ENCODE measurements at regions not wholly inside any gene's neighbourhood (a gene's known extent, or its start where the extent isn't known, plus 50 kb on each side); places are given as distances from the start of the nearest gene placed in this dataset.

DNA sequence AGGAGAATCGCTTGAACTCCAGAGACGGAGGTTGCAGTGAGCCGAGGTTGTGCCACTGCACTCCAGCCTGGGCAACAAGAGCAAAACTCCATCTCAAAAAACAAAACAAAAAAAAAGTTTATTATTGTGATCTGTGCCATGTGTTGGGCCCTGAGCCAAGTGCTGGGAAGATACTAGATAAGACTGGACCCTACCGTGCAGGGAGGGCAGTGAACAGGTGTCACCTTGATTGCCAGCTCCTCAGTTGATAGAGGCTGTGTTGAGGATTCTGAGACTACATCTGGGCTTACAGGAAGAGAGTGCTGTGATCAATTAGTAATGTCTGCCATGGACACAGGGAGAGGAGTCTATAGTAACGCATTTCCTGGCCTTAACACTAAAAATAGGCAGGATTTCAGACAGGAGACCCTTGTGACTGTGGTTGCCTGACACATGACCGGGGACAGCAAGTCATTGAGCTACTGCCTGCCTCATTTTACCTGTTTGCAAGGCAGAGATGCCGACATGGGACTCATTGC, 201.5 kb downstream of the C9orf50 start:
- Histone ChIP-seq H3K36me3 (ENCODE audit: control insufficient read depth in 2 of 4, insufficient read depth in 4 of 4, low read length in 3 of 4) (no peaks in the 10 kb centered on the region), H3K4me3 (ENCODE audit: extremely low read depth in 1 of 4, insufficient read depth in 2 of 4, low read depth in 3 of 4, low read length in 4 of 4) (no peak overlapping the region), H2AK5ac (ENCODE audit: low read depth, low read length) (no peak overlapping the region), H2AFZ (ENCODE audit: low read length) (no peak overlapping the region), H3K4ac (replicated peaks; ENCODE audit: insufficient read length, low read depth, low read length) (no peak overlapping the region), H3K4me2 (ENCODE audit: insufficient read depth in 1 of 2, low read depth in 2 of 2, low read length in 2 of 2) (no peak overlapping the region), H3K27ac (ENCODE audit: low read depth, low read length) (no peak overlapping the region), H3K4me1 (replicated peaks in 1 of 4; ENCODE audit: control insufficient read depth in 3 of 4, insufficient read depth in 4 of 4, low read length in 3 of 4) (peaks cover 0 to 13% (median 9%) of the 10 kb centered on the region in 4 experiments; a peak in 6 of 7 replicates), H2BK120ac (replicated peaks; ENCODE audit: low read depth, low read length) (no peak overlapping the region), H4K5ac (ENCODE audit: insufficient read length, low read depth, low read length) (no peak overlapping the region), H3K23me2 (ENCODE audit: low read depth, low read length) (no peaks in the 10 kb centered on the region; the same call in 1 of the 2 replicates), H3K79me2 (ENCODE audit: control insufficient read depth in 1 of 2, insufficient read depth in 2 of 2, low read length in 2 of 2) (no peaks in the 10 kb centered on the region), H4K91ac (replicated peaks; ENCODE audit: insufficient read length, low read length) (no peak overlapping the region), H3K14ac (ENCODE audit: insufficient read length) (no peak overlapping the region), H3K18ac (ENCODE audit: extremely low read depth, low read length) (no peak overlapping the region), H3K27me3 (replicated peaks in 1 of 4; ENCODE audit: control insufficient read depth in 3 of 4, extremely low read depth in 1 of 4, insufficient read depth in 3 of 4, low read length in 3 of 4) (peaks cover 0 to 6% (median 0%) of the 10 kb centered on the region in 4 experiments; a peak in 2 of 7 replicates), H2BK15ac (ENCODE audit: low read length) (no peak overlapping the region), H2BK12ac (ENCODE audit: low read depth, low read length) (no peak overlapping the region), H4K20me1 (replicated peaks in 1 of 2; ENCODE audit: control insufficient read depth in 1 of 2, insufficient read depth in 2 of 2, low read length in 2 of 2) (no peaks in the 10 kb centered on the region), H2BK5ac (ENCODE audit: low read depth, low read length) (no peak overlapping the region), H4K8ac (ENCODE audit: extremely low read depth, insufficient read depth, low read length) (no peak overlapping the region), H3K79me1 (ENCODE audit: low read depth, low read length) (no peaks in the 10 kb centered on the region), H2BK20ac (ENCODE audit: low read length) (no peak overlapping the region), H3K23ac (ENCODE audit: insufficient read length) (no peak overlapping the region), H3K56ac (replicated peaks; ENCODE audit: insufficient read length, low read depth, low read length) (no peak overlapping the region), H3K9me3 (ENCODE audit: insufficient read depth in 2 of 2, low read depth in 1 of 2, low read length in 1 of 2) (no peaks in the 10 kb centered on the region), H3K9ac (replicated peaks in 1 of 4; ENCODE audit: extremely low read depth in 1 of 4, low read depth in 3 of 4, low read length in 3 of 4) (no peak overlapping the region)
- FAIRE-seq (no peak), DNase-seq (ENCODE audit: low read depth in 1 of 2, low spot score in 2 of 2) (no peak)
- POLR2A ChIA-PET (ENCODE audit: partially characterized antibody) = interaction anchor here (0.7 to 1.4 kb wide), 3 partner anchors 8 to 85 kb away, joined by 3 to 4 read pairs (median 3); no protein-coding TSS in a partner anchor
- WGBS, 2 experiments (ENCODE audit: extremely low coverage in 1 of 2, insufficient coverage in 1 of 2, insufficient read length in 1 of 2, insufficient replicate concordance in 2 of 2, low coverage in 1 of 2, low lambda C conversion rate in 2 of 2, missing lambda C conversion rate in 1 of 2) = 89% methylated on average over 7 of the region's 7 CpGs; no CpG with 5 or more reads in 1 of the 2 experiments
- CTCF ChIA-PET (ENCODE audit: partially characterized antibody) = interaction anchor here (0.8 to 1.7 kb wide), 9 partner anchors 9 to 281 kb away, joined by 3 to 9 read pairs (median 4); no protein-coding TSS in a partner anchor
- no peak for TF ChIP-seq HDAC6 (IDR thresholded peaks at IDR 0.05; ENCODE audit: low read depth, low read length)
- TF ChIP-seq RFX5 (IDR thresholded peaks at IDR 0.05; ENCODE audit: borderline replicate concordance, low read depth, low read length) = no peak
- TF ChIP-seq KDM4A (IDR thresholded peaks at IDR 0.05; ENCODE audit: low read depth, low read length, severe bottlenecking) = no peak
